ENCODE measurements at regions not wholly inside any gene's neighbourhood (a gene's known extent, or its start where the extent isn't known, plus 50 kb on each side); places are given as distances from the start of the nearest gene placed in this dataset.

DNA sequence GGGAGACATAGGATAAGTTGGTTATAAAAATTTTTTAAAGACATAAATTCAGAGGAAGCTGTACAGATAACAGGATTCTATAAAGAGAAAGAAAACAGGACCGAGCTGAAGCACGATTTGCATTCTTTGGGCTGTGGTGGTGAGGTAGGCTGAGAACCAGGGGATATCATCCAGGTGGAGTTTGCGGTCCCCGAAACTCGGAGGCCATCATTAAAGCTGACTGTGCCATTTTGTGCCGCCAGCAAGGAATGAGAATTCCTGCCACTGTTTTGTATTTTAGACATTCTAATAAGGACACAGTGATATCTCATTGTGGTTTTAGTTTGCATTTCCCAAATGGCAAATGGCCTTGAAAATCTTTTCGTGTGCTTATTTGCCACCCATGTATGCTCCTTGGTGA lies 197.9 kb downstream of the IRF8 start:
- no peak for TF ChIP-seq POLR2A (IDR thresholded peaks at IDR 0.05; ENCODE audit: low read depth, low read length)
- no peak for TF ChIP-seq POLR2AphosphoS5 (IDR thresholded peaks at IDR 0.05; ENCODE audit: low read depth, low read length)
- no peak for TF ChIP-seq TAF1 (IDR thresholded peaks at IDR 0.05; ENCODE audit: borderline replicate concordance, low read depth, low read length)
